IMR-90 (cell line): ENCODE measurements at regions not wholly inside any gene's neighbourhood (a gene's known extent, or its start where the extent isn't known, plus 50 kb on each side); places are given as distances from the start of the nearest gene placed in this dataset.
A peak's percentile ranks its signal among the peaks of the same experiment; 100 is the strongest.

ENCODE experiments used
- ATAC-seq: fragments of 200-7000 bp; cut with Tn5 transposase; 2 replicates; pipeline ENCODE4 v1.9.1; 2020; ENCODE audit warnings: low read depth, mild to moderate bottlenecking, moderate library complexity
- BruUV-seq: library from RNA; stranded (reverse); fragments of 400-500 nt; replicated peaks from 2 replicates; lab custom pipeline; 2021; lab: Mats Ljungman, UMichigan
- CTCF ChIA-PET: fragments of 300-600 bp; formaldehyde crosslinking; extraction: SDS; loops from one replicate; lab custom pipeline; 2021; ENCODE audit warnings: antibody characterized with exemption; lab: Yijun Ruan, JAX
- POLR2A ChIA-PET: fragments of 300-600 bp; sonication (Branson Sonifier 250); formaldehyde crosslinking; loops from one replicate; lab custom pipeline; 2022; ENCODE audit warnings: antibody characterized with exemption; ENCODE audit not compliant: unreplicated experiment; lab: Charles Lee
- DNase-seq: peaks from one replicate; pipeline ENCODE4 v3.0.0; 2013
- H2AFZ ChIP-seq: replicated peaks from 2 replicates; pipeline ENCODE3; 2013; ENCODE audit warnings: low read length, mild to moderate bottlenecking; ENCODE audit not compliant: poor library complexity
- H2AK5ac ChIP-seq: 2 replicates; pipeline ENCODE4 v1.6.1; 2013; ENCODE audit warnings: low read depth, low read length, inconsistent platforms
- H2AK9ac ChIP-seq: replicated peaks from 2 replicates; pipeline ENCODE3; 2013; ENCODE audit warnings: mild to moderate bottlenecking, low read depth, low read length, moderate library complexity; ENCODE audit not compliant: poor library complexity
- H2BK120ac ChIP-seq: 2 replicates; pipeline ENCODE4 v1.6.1; 2013; ENCODE audit warnings: low read depth, low read length, inconsistent platforms
- H2BK15ac ChIP-seq: 3 replicates; pipeline ENCODE4 v1.6.1; 2013; ENCODE audit warnings: low read depth, low read length, inconsistent platforms
- H2BK20ac ChIP-seq: 2 replicates; pipeline ENCODE4 v1.6.1; 2013; ENCODE audit warnings: low read depth, mild to moderate bottlenecking, inconsistent platforms, low read length, moderate library complexity
- H2BK5ac ChIP-seq: 2 replicates; pipeline ENCODE4 v1.6.1; 2013; ENCODE audit warnings: mild to moderate bottlenecking, low read depth, low read length, inconsistent platforms; ENCODE audit not compliant: poor library complexity, severe bottlenecking
- H3K14ac ChIP-seq: replicated peaks from 2 replicates; pipeline ENCODE4 v1.6.1; 2013; ENCODE audit warnings: low read depth, low read length, inconsistent platforms
- H3K18ac ChIP-seq: 2 replicates; pipeline ENCODE4 v1.6.1; 2013; ENCODE audit warnings: low read depth, low read length, control low read depth
- H3K23ac ChIP-seq: 2 replicates; pipeline ENCODE4 v1.6.1; 2013; ENCODE audit warnings: low read depth, low read length, inconsistent platforms
- H3K27ac ChIP-seq: 2 replicates; pipeline ENCODE4 v1.5.1; 2013; ENCODE audit warnings: mild to moderate bottlenecking, control low read depth, low read length; ENCODE audit not compliant: insufficient read depth
- H3K27me3 ChIP-seq: 2 replicates; pipeline ENCODE4 v1.6.1; 2013; ENCODE audit warnings: low read length; ENCODE audit not compliant: control insufficient read depth, insufficient read depth
- H3K36me3 ChIP-seq: 2 replicates; pipeline ENCODE4 v1.6.1; 2013; ENCODE audit warnings: low read length, mixed read lengths; ENCODE audit not compliant: control insufficient read depth, insufficient read depth
- H3K4ac ChIP-seq: 2 replicates; pipeline ENCODE4 v1.6.1; 2013; ENCODE audit warnings: low read depth, low read length, inconsistent platforms
- H3K4me1 ChIP-seq: 2 replicates; pipeline ENCODE4 v1.6.1; 2013; ENCODE audit warnings: low read length, mixed read lengths; ENCODE audit not compliant: control insufficient read depth, insufficient read depth
- H3K4me2 ChIP-seq: 2 replicates; pipeline ENCODE4 v1.6.1; 2013; ENCODE audit warnings: low read depth, mild to moderate bottlenecking, control low read depth, low read length, moderate library complexity
- H3K4me3 ChIP-seq: 2 replicates; pipeline ENCODE4 v1.5.1; 2013; ENCODE audit warnings: low read depth, mild to moderate bottlenecking, control low read depth, low read length, moderate library complexity; ENCODE audit not compliant: insufficient read depth
- H3K56ac ChIP-seq: 2 replicates; pipeline ENCODE4 v1.6.1; 2013; ENCODE audit warnings: low read length, inconsistent platforms; ENCODE audit not compliant: insufficient read depth; ENCODE audit errors: extremely low read depth
- H3K79me1 ChIP-seq, 2 experiments: 2 replicates each; pipeline ENCODE4 v1.6.1; 2013; ENCODE audit warnings: low read length in 2 of 2, inconsistent platforms in 1 of 2, low read depth in 1 of 2
- H3K9ac ChIP-seq: 2 replicates; pipeline ENCODE4 v1.6.1; 2013; ENCODE audit warnings: low read depth, low read length, control low read depth
- H3K9me1 ChIP-seq: 2 replicates; pipeline ENCODE4 v1.6.1; 2013; ENCODE audit warnings: low read length, inconsistent platforms; ENCODE audit not compliant: insufficient read depth
- H3K9me3 ChIP-seq: 2 replicates; pipeline ENCODE4 v1.6.1; 2013; ENCODE audit warnings: low read length; ENCODE audit not compliant: control insufficient read depth, insufficient read depth
- H4K20me1 ChIP-seq: 2 replicates; pipeline ENCODE4 v1.6.1; 2013; ENCODE audit warnings: low read length, inconsistent platforms; ENCODE audit not compliant: insufficient read depth
- H4K5ac ChIP-seq: 2 replicates; pipeline ENCODE4 v1.6.1; 2013; ENCODE audit warnings: mild to moderate bottlenecking, low read depth, low read length, control low read depth
- H4K8ac ChIP-seq, 2 experiments: 2 replicates each; pipeline ENCODE4 v1.6.1; 2013; ENCODE audit warnings: low read depth in 2 of 2, low read length in 2 of 2, control low read depth in 1 of 2, inconsistent platforms in 1 of 2
- H4K91ac ChIP-seq: 2 replicates; pipeline ENCODE4 v1.6.1; 2013; ENCODE audit warnings: low read depth, low read length, inconsistent platforms; ENCODE audit not compliant: insufficient read depth
- BHLHE40 ChIP-seq: fragments of 150-350 bp; IDR thresholded peaks from 2 replicates; pipeline ENCODE4 v1.6.1; 2016; ENCODE audit warnings: mild to moderate bottlenecking, low read depth, low read length
- CEBPB ChIP-seq: IDR thresholded peaks from 2 replicates; pipeline ENCODE4 v1.6.1; 2012; ENCODE audit warnings: low read depth, low read length, improper control_type of control experiment
- CHD1 ChIP-seq: IDR thresholded peaks from 2 replicates; pipeline ENCODE4 v1.6.1; 2012; ENCODE audit warnings: low read depth, low read length, improper control_type of control experiment
- CTCF ChIP-seq: conservative IDR thresholded peaks from 2 replicates; pipeline ENCODE4 v1.5.1; 2012; ENCODE audit warnings: mild to moderate bottlenecking, low read depth, low read length, improper control_type of control experiment
- ELK1 ChIP-seq: fragments of 150-350 bp; IDR thresholded peaks from 2 replicates; pipeline ENCODE4 v1.6.1; 2016; ENCODE audit warnings: low read depth, mild to moderate bottlenecking, low read length, moderate library complexity, borderline replicate concordance
- FOS ChIP-seq: fragments of 150-350 bp; IDR thresholded peaks from 2 replicates; pipeline ENCODE4 v1.6.1; 2016; ENCODE audit warnings: low read depth, low read length
- MAFK ChIP-seq: IDR thresholded peaks from 2 replicates; pipeline ENCODE4 v1.6.1; 2012; ENCODE audit warnings: low read depth, low read length, improper control_type of control experiment
- MAZ ChIP-seq: IDR thresholded peaks from 2 replicates; pipeline ENCODE4 v1.6.1; 2012; ENCODE audit warnings: low read depth, mild to moderate bottlenecking, low read length, improper control_type of control experiment, moderate library complexity, borderline replicate concordance
- MXI1 ChIP-seq: IDR thresholded peaks from 2 replicates; pipeline ENCODE4 v1.6.1; 2012; ENCODE audit warnings: low read depth, mild to moderate bottlenecking, low read length, moderate library complexity, borderline replicate concordance
- POLR2A ChIP-seq: IDR thresholded peaks from 2 replicates; pipeline ENCODE4 v1.6.1; 2012; ENCODE audit warnings: mild to moderate bottlenecking, low read depth, low read length
- RAD21 ChIP-seq: IDR thresholded peaks from 2 replicates; pipeline ENCODE4 v1.6.1; 2012; ENCODE audit warnings: low read length, improper control_type of control experiment
- RCOR1 ChIP-seq: IDR thresholded peaks from 2 replicates; pipeline ENCODE4 v1.6.1; 2012; ENCODE audit warnings: mild to moderate bottlenecking, low read length, improper control_type of control experiment; ENCODE audit not compliant: insufficient replicate concordance
- SMC3 ChIP-seq: fragments of 150-350 bp; IDR thresholded peaks from 2 replicates; pipeline ENCODE4 v1.6.1; 2016; ENCODE audit warnings: low read depth, mild to moderate bottlenecking, antibody characterized with exemption, low read length, moderate library complexity
- USF2 ChIP-seq: fragments of 150-350 bp; IDR thresholded peaks from 2 replicates; pipeline ENCODE4 v1.6.1; 2017; ENCODE audit warnings: mild to moderate bottlenecking, antibody characterized with exemption, low read length, low read depth
- WGBS, 2 experiments: methylation state at CpG; one replicate each; pipeline versions ENCODE4 v1.1.5 to v1.1.7; 2013; ENCODE audit warnings: missing lambda C conversion rate in 2 of 2; ENCODE audit not compliant: insufficient read length in 1 of 2; ENCODE audit errors: extremely low coverage in 2 of 2; 5-methylcytosine and 5-hydroxymethylcytosine counted together
- dilution Hi-C: fragments of 300-500 bp; cut with HindIII; formaldehyde crosslinking; loops from one replicate; pipeline ENCODE4 v1.14.3; 2018; ENCODE audit warnings: low sequenced_read_pairs; ENCODE audit not compliant: unreplicated experiment
- in situ Hi-C: fragments of 300-500 bp; cut with MboI; formaldehyde crosslinking; loops from 3 replicates; pipeline ENCODE4 v1.14.3; 2019; ENCODE audit warnings: low sequenced_read_pairs, inconsistent platforms, mixed read lengths
- intact Hi-C: fragments of 100-400 bp; cut with micrococcal nuclease; formaldehyde crosslinking; loops from 2 replicates; pipeline ENCODE4 v1.10.0; 2022

GRCh38 chr7:41175435-41175834, 527.5 kb downstream of the INHBA start:
- dilution Hi-C loops (no loop called here), in situ Hi-C loops (no loop called here), intact Hi-C loops (no loop called here)
- Histone ChIP-seq H3K14ac (no peak overlapping the region), H3K9me3 (no peaks in the 10 kb centered on the region), H2AFZ (peak overlapping the region; percentile 8), H3K56ac (no peak overlapping the region), H3K27ac (no peak overlapping the region), H2BK15ac (no peak overlapping the region), H3K36me3 (no peaks in the 10 kb centered on the region), H3K4me2 (no peak overlapping the region), H3K9me1 (no peaks in the 10 kb centered on the region), H4K5ac (no peak overlapping the region), H4K8ac (no peak overlapping the region), H3K4me1 (no peaks in the 10 kb centered on the region), H3K4ac (no peak overlapping the region; the same call in 1 of the 2 replicates), H3K23ac (no peak overlapping the region), H4K91ac (no peak overlapping the region), H2BK120ac (no peak overlapping the region), H3K9ac (no peak overlapping the region), H2AK9ac (no peak overlapping the region), H3K18ac (no peak overlapping the region), H2BK20ac (no peak overlapping the region), H2BK5ac (no peak overlapping the region), H3K27me3 (no peaks in the 10 kb centered on the region), H3K4me3 (no peak overlapping the region), H2AK5ac (peak overlapping the region; percentile 19; the same call in 1 of the 2 replicates), H3K79me1 (no peaks in the 10 kb centered on the region), H4K20me1 (no peaks in the 10 kb centered on the region)
- ChIA-PET CTCF (no interaction called here), POLR2A (no interaction called here)
- 80% methylated on average over 3 of the region's 8 CpGs; no CpG with 5 or more reads in 1 of the 2 experiments for WGBS, 2 experiments
- ATAC-seq (no peak), DNase-seq (no peak)
- TF ChIP-seq CHD1 (no peak), BHLHE40 (no peak), CEBPB (no peak), MXI1 (no peak), RAD21 (no peak), USF2 (no peak), MAZ (no peak), POLR2A (no peak), RCOR1 (no peak), CTCF (no peak), FOS (no peak), MAFK (no peak), ELK1 (no peak), SMC3 (no peak)
- BruUV-seq, result no TSS peak
